ENCODE measurements at regions not wholly inside any gene's neighbourhood (a gene's known extent, or its start where the extent isn't known, plus 50 kb on each side); places are given as distances from the start of the nearest gene placed in this dataset.

- TF ChIP-seq HEY1 (CRISPR knock-in tag; IDR thresholded peaks at IDR 0.05; ENCODE audit: borderline replicate concordance), result no peak
- TF ChIP-seq, protein P1, sequence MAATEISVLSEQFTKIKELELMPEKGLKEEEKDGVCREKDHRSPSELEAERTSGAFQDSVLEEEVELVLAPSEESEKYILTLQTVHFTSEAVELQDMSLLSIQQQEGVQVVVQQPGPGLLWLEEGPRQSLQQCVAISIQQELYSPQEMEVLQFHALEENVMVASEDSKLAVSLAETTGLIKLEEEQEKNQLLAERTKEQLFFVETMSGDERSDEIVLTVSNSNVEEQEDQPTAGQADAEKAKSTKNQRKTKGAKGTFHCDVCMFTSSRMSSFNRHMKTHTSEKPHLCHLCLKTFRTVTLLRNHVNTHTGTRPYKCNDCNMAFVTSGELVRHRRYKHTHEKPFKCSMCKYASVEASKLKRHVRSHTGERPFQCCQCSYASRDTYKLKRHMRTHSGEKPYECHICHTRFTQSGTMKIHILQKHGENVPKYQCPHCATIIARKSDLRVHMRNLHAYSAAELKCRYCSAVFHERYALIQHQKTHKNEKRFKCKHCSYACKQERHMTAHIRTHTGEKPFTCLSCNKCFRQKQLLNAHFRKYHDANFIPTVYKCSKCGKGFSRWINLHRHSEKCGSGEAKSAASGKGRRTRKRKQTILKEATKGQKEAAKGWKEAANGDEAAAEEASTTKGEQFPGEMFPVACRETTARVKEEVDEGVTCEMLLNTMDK (IDR thresholded peaks at IDR 0.05; ENCODE audit: borderline replicate concordance, insufficient read depth, low read depth, low read length, poor library complexity, severe bottlenecking), result peak; percentile 52
- TF ChIP-seq NR0B1 (IDR thresholded peaks at IDR 0.05; ENCODE audit: partially characterized antibody), result no peak
- TF ChIP-seq TBL1XR1 (IDR thresholded peaks at IDR 0.05; ENCODE audit: low read length in 2 of 2), result no peak
- TF ChIP-seq, protein P2, sequence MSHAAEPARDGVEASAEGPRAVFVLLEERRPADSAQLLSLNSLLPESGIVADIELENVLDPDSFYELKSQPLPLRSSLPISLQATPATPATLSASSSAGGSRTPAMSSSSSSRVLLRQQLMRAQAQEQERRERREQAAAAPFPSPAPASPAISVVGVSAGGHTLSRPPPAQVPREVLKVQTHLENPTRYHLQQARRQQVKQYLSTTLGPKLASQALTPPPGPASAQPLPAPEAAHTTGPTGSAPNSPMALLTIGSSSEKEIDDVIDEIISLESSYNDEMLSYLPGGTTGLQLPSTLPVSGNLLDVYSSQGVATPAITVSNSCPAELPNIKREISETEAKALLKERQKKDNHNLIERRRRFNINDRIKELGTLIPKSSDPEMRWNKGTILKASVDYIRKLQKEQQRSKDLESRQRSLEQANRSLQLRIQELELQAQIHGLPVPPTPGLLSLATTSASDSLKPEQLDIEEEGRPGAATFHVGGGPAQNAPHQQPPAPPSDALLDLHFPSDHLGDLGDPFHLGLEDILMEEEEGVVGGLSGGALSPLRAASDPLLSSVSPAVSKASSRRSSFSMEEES (CRISPR knock-in tag; IDR thresholded peaks at IDR 0.05), result peak; percentile 40
- peak; percentile 41; the same call in 1 of the 2 replicates for TF ChIP-seq CBFA2T2 (conservative IDR thresholded peaks at IDR 0.05)
- no peak for TF ChIP-seq RHOXF2B (CRISPR knock-in tag; conservative IDR thresholded peaks at IDR 0.05)
- TF ChIP-seq RBM14 (IDR thresholded peaks at IDR 0.05; ENCODE audit: borderline replicate concordance, insufficient read depth, low read depth, low read length), result no peak
- no peak for TF ChIP-seq ZNF277 (CRISPR knock-in tag; IDR thresholded peaks at IDR 0.05; ENCODE audit: borderline replicate concordance)
- TF ChIP-seq HMGN3 (IDR thresholded peaks at IDR 0.05; ENCODE audit: borderline replicate concordance, extremely low read depth, insufficient read length, low read depth, low read length), result no peak
- TF ChIP-seq, protein P3, sequence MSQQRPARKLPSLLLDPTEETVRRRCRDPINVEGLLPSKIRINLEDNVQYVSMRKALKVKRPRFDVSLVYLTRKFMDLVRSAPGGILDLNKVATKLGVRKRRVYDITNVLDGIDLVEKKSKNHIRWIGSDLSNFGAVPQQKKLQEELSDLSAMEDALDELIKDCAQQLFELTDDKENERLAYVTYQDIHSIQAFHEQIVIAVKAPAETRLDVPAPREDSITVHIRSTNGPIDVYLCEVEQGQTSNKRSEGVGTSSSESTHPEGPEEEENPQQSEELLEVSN (IDR thresholded peaks at IDR 0.05; ENCODE audit: borderline replicate concordance in 1 of 2, extremely low read depth in 1 of 2, insufficient read depth in 1 of 2, insufficient read length in 1 of 2, low read depth in 1 of 2, low read length in 1 of 2, poor library complexity in 1 of 2, severe bottlenecking in 1 of 2), result peak in 1 of 2 experiments; percentile 74
- no peak for TF ChIP-seq HMBOX1 (IDR thresholded peaks at IDR 0.05)
- TF ChIP-seq NR2F6 (CRISPR knock-in tag; IDR thresholded peaks at IDR 0.05), result no peak
- TF ChIP-seq SAFB2 (IDR thresholded peaks at IDR 0.05; ENCODE audit: borderline replicate concordance, low read depth, low read length, severe bottlenecking), result no peak
- TF ChIP-seq ZNF311 (CRISPR knock-in tag; IDR thresholded peaks at IDR 0.05), result no peak
These were observed 206.1 kb downstream of the HAPSTR1 start (continued) for GRCh38 chr16:9297437-9298113.
